H9 (cell line): ENCODE measurements at regions not wholly inside any gene's neighbourhood (a gene's known extent, or its start where the extent isn't known, plus 50 kb on each side); places are given as distances from the start of the nearest gene placed in this dataset.

Experiments used
- DNase-seq: peaks from one replicate; pipeline ENCODE4 v3.0.0-alpha.2; 2017
- H2AFZ ChIP-seq: one replicate; pipeline ENCODE4 v1.6.1; 2013; ENCODE audit warnings: mild to moderate bottlenecking, low read length, control low read depth, moderate library complexity
- H2AK5ac ChIP-seq: 2 replicates; pipeline ENCODE4 v1.6.1; 2013; ENCODE audit warnings: low read length, control low read depth, mixed read lengths; ENCODE audit not compliant: insufficient read length
- H2BK120ac ChIP-seq: one replicate; pipeline ENCODE4 v1.6.1; 2013; ENCODE audit warnings: low read depth, mild to moderate bottlenecking, low read length, control low read depth, inconsistent platforms; ENCODE audit not compliant: poor library complexity, severe bottlenecking
- H2BK12ac ChIP-seq: 2 replicates; pipeline ENCODE4 v1.6.1; 2013; ENCODE audit warnings: low read length, control low read depth, mixed read lengths, low read depth; ENCODE audit not compliant: insufficient read length
- H2BK15ac ChIP-seq: 2 replicates; pipeline ENCODE4 v1.6.1; 2013; ENCODE audit warnings: low read depth, low read length, control low read depth
- H2BK20ac ChIP-seq: one replicate; pipeline ENCODE4 v1.6.1; 2013; ENCODE audit warnings: low read depth, mild to moderate bottlenecking, low read length, control low read depth, inconsistent platforms; ENCODE audit not compliant: poor library complexity, severe bottlenecking
- H2BK5ac ChIP-seq: 2 replicates; pipeline ENCODE4 v1.6.1; 2013; ENCODE audit warnings: low read length, control low read depth, mixed read lengths; ENCODE audit not compliant: insufficient read length
- H3K14ac ChIP-seq: 2 replicates; pipeline ENCODE4 v1.6.1; 2013; ENCODE audit warnings: low read length, control low read depth; ENCODE audit not compliant: insufficient read depth
- H3K18ac ChIP-seq: 2 replicates; pipeline ENCODE4 v1.6.1; 2013; ENCODE audit warnings: low read depth, mild to moderate bottlenecking, mixed read lengths, low read length, control low read depth; ENCODE audit not compliant: insufficient read length
- H3K23ac ChIP-seq: 2 replicates; pipeline ENCODE4 v1.6.1; 2013; ENCODE audit warnings: low read length, control low read depth, mixed read lengths, low read depth; ENCODE audit not compliant: insufficient read length
- H3K23me2 ChIP-seq: 2 replicates; pipeline ENCODE4 v1.6.1; 2013; ENCODE audit warnings: low read depth, mild to moderate bottlenecking, mixed read lengths, low read length, control low read depth; ENCODE audit not compliant: insufficient read length, poor library complexity, severe bottlenecking
- H3K27ac ChIP-seq: 2 replicates; pipeline ENCODE4 v1.5.1; 2013; ENCODE audit warnings: low read length, control low read depth, mixed read lengths, low read depth; ENCODE audit not compliant: insufficient read length
- H3K27me3 ChIP-seq: 2 replicates; pipeline ENCODE4 v1.6.1; 2013; ENCODE audit warnings: low read length, control low read depth, inconsistent platforms; ENCODE audit not compliant: insufficient read depth
- H3K4ac ChIP-seq: 2 replicates; pipeline ENCODE4 v1.6.1; 2013; ENCODE audit warnings: low read depth, mild to moderate bottlenecking, control low read depth, inconsistent platforms, low read length, moderate library complexity
- H3K4me1 ChIP-seq: 2 replicates; pipeline ENCODE4 v1.6.1; 2013; ENCODE audit warnings: low read length, control low read depth, inconsistent platforms; ENCODE audit not compliant: insufficient read depth
- H3K4me2 ChIP-seq: 2 replicates; pipeline ENCODE4 v1.6.1; 2013; ENCODE audit warnings: low read length, control low read depth, mixed read lengths; ENCODE audit not compliant: insufficient read length, insufficient read depth
- H3K56ac ChIP-seq: 2 replicates; pipeline ENCODE4 v1.6.1; 2013; ENCODE audit warnings: low read depth, mild to moderate bottlenecking, mixed read lengths, low read length, control low read depth; ENCODE audit not compliant: insufficient read length
- H3K79me1 ChIP-seq: 2 replicates; pipeline ENCODE4 v1.6.1; 2013; ENCODE audit warnings: low read depth, mild to moderate bottlenecking, moderate library complexity, low read length, control low read depth, inconsistent platforms; ENCODE audit not compliant: insufficient read depth, poor library complexity, severe bottlenecking
- H3K79me2 ChIP-seq: 2 replicates; pipeline ENCODE4 v1.6.1; 2013; ENCODE audit warnings: low read length, control low read depth, inconsistent platforms; ENCODE audit not compliant: insufficient read depth
- H3K9ac ChIP-seq: 2 replicates; pipeline ENCODE4 v1.6.1; 2013; ENCODE audit warnings: low read length, control low read depth, mixed read lengths; ENCODE audit not compliant: insufficient read length; ENCODE audit errors: extremely low read depth
- H3K9me3 ChIP-seq: one replicate; pipeline ENCODE4 v1.6.1; 2013; ENCODE audit warnings: low read depth, low read length, inconsistent platforms; ENCODE audit not compliant: control insufficient read depth
- H3T11ph ChIP-seq: one replicate; pipeline ENCODE4 v1.6.1; 2013; ENCODE audit warnings: mild to moderate bottlenecking, low read length, control low read depth, inconsistent platforms
- H4K20me1 ChIP-seq: one replicate; pipeline ENCODE4 v1.6.1; 2013; ENCODE audit not compliant: control insufficient read depth, insufficient read length, insufficient read depth
- H4K5ac ChIP-seq: 2 replicates; pipeline ENCODE4 v1.6.1; 2013; ENCODE audit warnings: low read depth, mild to moderate bottlenecking, mixed read lengths, low read length, control low read depth; ENCODE audit not compliant: insufficient read length
- H4K8ac ChIP-seq: replicated peaks from 2 replicates; pipeline ENCODE4 v1.6.1; 2013; ENCODE audit warnings: low read length, control low read depth, mixed read lengths, low read depth; ENCODE audit not compliant: insufficient read length
- H4K91ac ChIP-seq: 2 replicates; pipeline ENCODE4 v1.6.1; 2013; ENCODE audit warnings: low read depth, mild to moderate bottlenecking, moderate library complexity, mixed read lengths, low read length, control low read depth; ENCODE audit not compliant: insufficient read length
- H3K27ac Mint-ChIP-seq, 3 experiments: 2 replicates in 2 of 3; 3 replicates in 1 of 3; pipeline ENCODE4 v1.8.0; 2020 to 2021; ENCODE audit warnings: mixed read lengths in 3 of 3, mild to moderate bottlenecking in 1 of 3, moderate library complexity in 1 of 3
- H3K27me3 Mint-ChIP-seq: 2 replicates; pipeline ENCODE4 v1.8.0; 2021; ENCODE audit warnings: low read depth, mild to moderate bottlenecking, moderate library complexity, mixed read lengths
- H3K36me3 Mint-ChIP-seq, 3 experiments: 2 replicates in 2 of 3; 3 replicates in 1 of 3; pipeline ENCODE4 v1.8.0; 2020 to 2021; ENCODE audit warnings: low read depth in 3 of 3, mixed read lengths in 3 of 3; ENCODE audit not compliant: insufficient read depth in 1 of 3
- H3K4me1 Mint-ChIP-seq, 2 experiments: 2 replicates each; pipeline ENCODE4 v1.8.0; 2020; ENCODE audit warnings: mixed read lengths in 2 of 2
- H3K4me3 Mint-ChIP-seq, 2 experiments: 2 replicates in 1 of 2; 3 replicates in 1 of 2; pipeline ENCODE4 v1.8.0; 2020 to 2021; ENCODE audit warnings: mild to moderate bottlenecking in 2 of 2, mixed read lengths in 2 of 2, moderate library complexity in 1 of 2
- H3K9me3 Mint-ChIP-seq, 2 experiments: 2 replicates in 1 of 2; 3 replicates in 1 of 2; pipeline ENCODE4 v1.8.0; 2020; ENCODE audit warnings: mild to moderate bottlenecking in 2 of 2, mixed read lengths in 2 of 2, moderate library complexity in 1 of 2
- WGBS: extraction: QIAGEN DNeasy Blood & Tissue Kit; methylation state at CpG from one replicate; pipeline ENCODE4 v1.1.7; 2013; ENCODE audit warnings: missing lambda C conversion rate, low lambda C conversion rate, mixed read lengths; ENCODE audit not compliant: insufficient read length; ENCODE audit errors: extremely low coverage; 5-methylcytosine and 5-hydroxymethylcytosine counted together
- TF ChIP-seq, protein P1 (sequence below): fragments of 200-600 bp; sonication (generic); conservative IDR thresholded peaks from 3 replicates; pipeline ENCODE4 v1.8.0; 2021; ENCODE audit warnings: antibody characterized with exemption, mild to moderate bottlenecking

DNA sequence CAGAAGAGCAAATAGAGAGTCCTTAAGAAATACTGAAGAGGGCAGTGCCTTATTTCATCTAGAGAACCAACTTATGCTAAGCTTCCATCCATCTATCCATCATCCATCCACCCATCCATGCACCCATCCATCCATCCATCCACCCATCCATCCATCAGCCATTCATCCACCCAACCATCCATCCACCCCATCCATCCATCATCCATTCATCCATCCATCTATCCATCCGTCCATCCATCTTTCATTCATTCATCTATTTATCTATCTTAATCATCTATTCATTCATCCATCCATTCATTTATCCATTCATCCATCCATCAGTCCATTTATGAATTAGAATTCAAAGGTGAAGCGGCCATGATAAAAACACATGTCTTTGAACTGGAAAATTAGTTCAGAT is 171.5 kb upstream of the FMN2 start:
- H3K4me1 Mint-ChIP-seq: peaks cover 12 to 17% of the 10 kb centered on the region in 2 experiments
- Histone ChIP-seq H3K79me1 (no peaks in the 10 kb centered on the region), H3K9ac (no peak overlapping the region), H3K27ac (no peak overlapping the region), H4K20me1 (no peaks in the 10 kb centered on the region), H3K4ac (no peak overlapping the region), H2BK120ac (no peak overlapping the region), H2BK5ac (no peak overlapping the region), H4K5ac (no peak overlapping the region), H3T11ph (no peak overlapping the region), H3K56ac (no peak overlapping the region), H3K23ac (no peak overlapping the region), H3K14ac (no peak overlapping the region), H2BK15ac (no peak overlapping the region), H2BK12ac (no peak overlapping the region), H4K8ac (no peak overlapping the region), H3K9me3 (no peaks in the 10 kb centered on the region), H3K27me3 (no peaks in the 10 kb centered on the region), H4K91ac (no peak overlapping the region), H3K23me2 (no peaks in the 10 kb centered on the region), H2BK20ac (no peak overlapping the region), H3K18ac (no peak overlapping the region), H3K4me2 (no peak overlapping the region), H3K79me2 (no peaks in the 10 kb centered on the region), H3K4me1 (no peaks in the 10 kb centered on the region; the same call in 1 of the 2 replicates), H2AFZ (no peak overlapping the region), H2AK5ac (no peak overlapping the region)
- TF ChIP-seq, protein P1, sequence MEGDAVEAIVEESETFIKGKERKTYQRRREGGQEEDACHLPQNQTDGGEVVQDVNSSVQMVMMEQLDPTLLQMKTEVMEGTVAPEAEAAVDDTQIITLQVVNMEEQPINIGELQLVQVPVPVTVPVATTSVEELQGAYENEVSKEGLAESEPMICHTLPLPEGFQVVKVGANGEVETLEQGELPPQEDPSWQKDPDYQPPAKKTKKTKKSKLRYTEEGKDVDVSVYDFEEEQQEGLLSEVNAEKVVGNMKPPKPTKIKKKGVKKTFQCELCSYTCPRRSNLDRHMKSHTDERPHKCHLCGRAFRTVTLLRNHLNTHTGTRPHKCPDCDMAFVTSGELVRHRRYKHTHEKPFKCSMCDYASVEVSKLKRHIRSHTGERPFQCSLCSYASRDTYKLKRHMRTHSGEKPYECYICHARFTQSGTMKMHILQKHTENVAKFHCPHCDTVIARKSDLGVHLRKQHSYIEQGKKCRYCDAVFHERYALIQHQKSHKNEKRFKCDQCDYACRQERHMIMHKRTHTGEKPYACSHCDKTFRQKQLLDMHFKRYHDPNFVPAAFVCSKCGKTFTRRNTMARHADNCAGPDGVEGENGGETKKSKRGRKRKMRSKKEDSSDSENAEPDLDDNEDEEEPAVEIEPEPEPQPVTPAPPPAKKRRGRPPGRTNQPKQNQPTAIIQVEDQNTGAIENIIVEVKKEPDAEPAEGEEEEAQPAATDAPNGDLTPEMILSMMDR: no peak
- no peaks in the 10 kb centered on the region for H3K27me3 Mint-ChIP-seq
- peaks cover 8% of the 10 kb centered on the region in 2 experiments for H3K9me3 Mint-ChIP-seq
- no peak overlapping the region; a peak in 1 of 7 replicates for H3K27ac Mint-ChIP-seq
- 100% methylated on average over 1 of the region's 2 CpGs for WGBS
- peaks cover under 1 to 4% (median 2%) of the 10 kb centered on the region in 3 experiments; a peak in 4 of 7 replicates for H3K36me3 Mint-ChIP-seq
- H3K4me3 Mint-ChIP-seq: no peak overlapping the region
- no peak for DNase-seq
